ENCODE measurements at regions not wholly inside any gene's neighbourhood (a gene's known extent, or its start where the extent isn't known, plus 50 kb on each side); places are given as distances from the start of the nearest gene placed in this dataset.

- DNase-seq, result no peak
Observed at GRCh38 chr14:97916100-97916499, 1118.9 kb downstream of the VRK1 start.

GRCh38 chr14:97916669-97917568 is 1119.7 kb downstream of the VRK1 start:
- no peak for DNase-seq

GRCh38 chr14:97920201-97920600 is 1123.0 kb downstream of the VRK1 start:
- no peak for DNase-seq

GRCh38 chr14:97921296-97921695 is 1124.1 kb downstream of the VRK1 start:
- DNase-seq, result no peak

GRCh38 chr14:97924922-97925613 is 1127.9 kb downstream of the VRK1 start:
- DNase-seq, result no peak

- DNase-seq, result no peak
Observed at GRCh38 chr14:97930166-97930565, 1133.0 kb downstream of the VRK1 start.

GRCh38 chr14:97931273-97931672 is 1134.1 kb downstream of the VRK1 start:
- no peak for DNase-seq

GRCh38 chr14:97942921-97943320 is 1145.7 kb downstream of the VRK1 start:
- no peak for DNase-seq

- DNase-seq, result no peak
Observed at GRCh38 chr14:97943619-97944018, 1146.4 kb downstream of the VRK1 start.

- no peak for DNase-seq
Observed at GRCh38 chr14:97944380-97944779, 1147.2 kb downstream of the VRK1 start.

- DNase-seq, result no peak
Observed at GRCh38 chr14:97945631-97946030, 1148.4 kb downstream of the VRK1 start.

- no peak for DNase-seq
Observed at GRCh38 chr14:97946240-97946639, 1149.1 kb downstream of the VRK1 start.

GRCh38 chr14:97946641-97947040 is 1149.5 kb downstream of the VRK1 start:
- no peak for DNase-seq

GRCh38 chr14:97948841-97949240 is 1151.7 kb downstream of the VRK1 start:
- no peak for DNase-seq

GRCh38 chr14:97956581-97957340 is 1159.6 kb downstream of the VRK1 start:
- DNase-seq, result no peak

GRCh38 chr14:97959251-97959650 is 1162.1 kb downstream of the VRK1 start:
- no peak for DNase-seq

GRCh38 chr14:97960436-97960835 is 1163.3 kb downstream of the VRK1 start:
- no peak for DNase-seq

GRCh38 chr14:97970222-97970621 is 1173.0 kb downstream of the VRK1 start:
- DNase-seq, result no peak

- no peak for DNase-seq
Observed at GRCh38 chr14:97975216-97975615, 1178.0 kb downstream of the VRK1 start.

GRCh38 chr14:97975962-97976361 is 1178.8 kb downstream of the VRK1 start:
- no peak for DNase-seq

GRCh38 chr14:97976861-97977260 is 1179.7 kb downstream of the VRK1 start:
- no peak for DNase-seq

- DNase-seq, result no peak
Observed at GRCh38 chr14:97977651-97978261, 1180.6 kb downstream of the VRK1 start.

- DNase-seq, result no peak
Observed at GRCh38 chr14:97978341-97978740, 1181.2 kb downstream of the VRK1 start.

All from inflammatory macrophage treated with lipopolysaccharide for 4 hours (primary cell).